Fibroblast of lung (primary cell): ENCODE measurements at regions not wholly inside any gene's neighbourhood (a gene's known extent, or its start where the extent isn't known, plus 50 kb on each side); places are given as distances from the start of the nearest gene placed in this dataset.

Experiments
- DNase-seq, 2 donors: peaks; one replicate each; pipeline versions ENCODE4 v3.0.0 to v3.0.0-alpha.2; 2010; ENCODE audit warnings: low read depth in 2 of 2
- H2AFZ ChIP-seq: 2 replicates; pipeline ENCODE4 v1.5.1; 2012; ENCODE audit warnings: low read length, control low read depth, inconsistent platforms
- H3K27ac ChIP-seq: 2 replicates; pipeline ENCODE4 v1.5.1; 2011; ENCODE audit warnings: low read length, control low read depth; ENCODE audit not compliant: insufficient read depth
- H3K27me3 ChIP-seq: 2 replicates; pipeline ENCODE4 v1.5.1; 2011; ENCODE audit warnings: mild to moderate bottlenecking, low read length; ENCODE audit not compliant: control insufficient read depth, insufficient read depth
- H3K36me3 ChIP-seq: 2 replicates; pipeline ENCODE4 v1.5.1; 2011; ENCODE audit warnings: low read length; ENCODE audit not compliant: control insufficient read depth, insufficient read depth
- H3K4me1 ChIP-seq: 2 replicates; pipeline ENCODE4 v1.5.1; 2011; ENCODE audit warnings: low read length; ENCODE audit not compliant: control insufficient read depth, insufficient read depth; ENCODE audit errors: extremely low read depth
- H3K4me2 ChIP-seq: 2 replicates; pipeline ENCODE4 v1.5.1; 2011; ENCODE audit warnings: low read length, control low read depth; ENCODE audit not compliant: insufficient read depth; ENCODE audit errors: extremely low read depth
- H3K4me3 ChIP-seq, 4 experiments: fragments of 200-600 bp in 1 of 4; sonication (generic) in 1 of 4; replicated peaks in 1 of 4; 2 replicates each; pipeline ENCODE4 v1.5.1; 2011 to 2016; ENCODE audit warnings: low read length in 4 of 4, low read depth in 3 of 4, mild to moderate bottlenecking in 3 of 4, control low read depth in 2 of 4, inconsistent platforms in 1 of 4, mixed read lengths in 1 of 4; ENCODE audit not compliant: insufficient read depth in 1 of 4; ENCODE audit errors: control extremely low read depth in 1 of 4
- H3K79me2 ChIP-seq: 2 replicates; pipeline ENCODE4 v1.5.1; 2012; ENCODE audit warnings: mild to moderate bottlenecking, low read length, inconsistent platforms; ENCODE audit not compliant: control insufficient read depth, insufficient read depth
- H3K9ac ChIP-seq: 2 replicates; pipeline ENCODE4 v1.5.1; 2011; ENCODE audit warnings: mild to moderate bottlenecking, low read length, control low read depth; ENCODE audit not compliant: insufficient read depth
- H3K9me3 ChIP-seq: 2 replicates; pipeline ENCODE4 v1.5.1; 2012; ENCODE audit warnings: low read depth, low read length; ENCODE audit not compliant: control insufficient read depth, insufficient read depth
- H4K20me1 ChIP-seq: 2 replicates; pipeline ENCODE4 v1.5.1; 2011; ENCODE audit warnings: low read length; ENCODE audit not compliant: control insufficient read depth, insufficient read depth; ENCODE audit errors: extremely low read depth
- CTCF ChIP-seq, 2 donors: IDR thresholded peaks in 1 of 2; conservative IDR thresholded peaks in 1 of 2; 1 replicate in 1 of 2; 2 replicates in 1 of 2; pipeline ENCODE4 v1.5.1; 2011 to 2012; ENCODE audit warnings: low read length in 2 of 2, control low read depth in 1 of 2, inconsistent platforms in 1 of 2, low read depth in 1 of 2, mild to moderate bottlenecking in 1 of 2
- EZH2 ChIP-seq: IDR thresholded peaks from 2 replicates; pipeline ENCODE4 v1.5.1; 2012; ENCODE audit warnings: low read length, control low read depth, mild to moderate bottlenecking; ENCODE audit errors: missing control alignments

GRCh38 chr14:86510491-86510890, 980.5 kb downstream of the FLRT2 start:
- TF ChIP-seq CTCF (conservative IDR thresholded peaks at IDR 0.05 in 1 of 2, IDR thresholded peaks at IDR 0.05 in 1 of 2; ENCODE audit: low read depth in 1 of 2, low read length in 2 of 2) (no peak), EZH2 (no peak)
- DNase-seq, result peak; percentile 45 to 77

GRCh38 chr14:86505808-86506207, 975.9 kb downstream of the FLRT2 start:
- H3K27ac ChIP-seq, result no peak overlapping the region
- no peak overlapping the region for H3K9ac ChIP-seq
- no peak overlapping the region for H3K4me3 ChIP-seq
- no peaks in the 10 kb centered on the region for H3K27me3 ChIP-seq
- no peak for DNase-seq
- H3K9me3 ChIP-seq, result no peaks in the 10 kb centered on the region
- H3K79me2 ChIP-seq, result no peaks in the 10 kb centered on the region
- no peaks in the 10 kb centered on the region for H4K20me1 ChIP-seq
- TF ChIP-seq CTCF (conservative IDR thresholded peaks at IDR 0.05 in 1 of 2, IDR thresholded peaks at IDR 0.05 in 1 of 2; ENCODE audit: low read depth in 1 of 2, low read length in 2 of 2) (no peak), EZH2 (no peak)
- no peaks in the 10 kb centered on the region for H3K4me1 ChIP-seq
- H2AFZ ChIP-seq, result no peak overlapping the region
- H3K36me3 ChIP-seq, result no peaks in the 10 kb centered on the region
- no peak overlapping the region for H3K4me2 ChIP-seq

More at GRCh38 chr14:86510491-86510890, 980.5 kb downstream of the FLRT2 start:
- Histone ChIP-seq H4K20me1 (no peaks in the 10 kb centered on the region), H3K36me3 (no peaks in the 10 kb centered on the region), H3K4me1 (no peaks in the 10 kb centered on the region), H3K9ac (no peak overlapping the region), H3K4me2 (no peak overlapping the region), H3K27ac (no peak overlapping the region), H3K27me3 (no peaks in the 10 kb centered on the region), H2AFZ (no peak overlapping the region), H3K9me3 (no peaks in the 10 kb centered on the region), H3K4me3 (no peak overlapping the region), H3K79me2 (no peaks in the 10 kb centered on the region)

GRCh38 chr14:86501611-86502010, 971.7 kb downstream of the FLRT2 start:
- Histone ChIP-seq H3K4me3 (no peak overlapping the region), H3K27ac (no peak overlapping the region), H4K20me1 (no peaks in the 10 kb centered on the region), H3K4me1 (no peaks in the 10 kb centered on the region), H3K9me3 (no peaks in the 10 kb centered on the region), H3K27me3 (no peaks in the 10 kb centered on the region), H3K79me2 (no peaks in the 10 kb centered on the region), H2AFZ (no peak overlapping the region), H3K9ac (no peak overlapping the region), H3K4me2 (no peak overlapping the region), H3K36me3 (no peaks in the 10 kb centered on the region)
- no peak for DNase-seq
- no peak for TF ChIP-seq CTCF (conservative IDR thresholded peaks at IDR 0.05 in 1 of 2, IDR thresholded peaks at IDR 0.05 in 1 of 2; ENCODE audit: low read depth in 1 of 2, low read length in 2 of 2)
- no peak for TF ChIP-seq EZH2
